Endothelial cell of hepatic sinusoid (primary cell): ENCODE measurements at regions not wholly inside any gene's neighbourhood (a gene's known extent, or its start where the extent isn't known, plus 50 kb on each side); places are given as distances from the start of the nearest gene placed in this dataset.

Experiments used
- in situ Hi-C: cut with HindIII; loops from 2 replicates; pipeline ENCODE4 v1.10.0; 2017; ENCODE audit warnings: low sequenced_read_pairs

DNA sequence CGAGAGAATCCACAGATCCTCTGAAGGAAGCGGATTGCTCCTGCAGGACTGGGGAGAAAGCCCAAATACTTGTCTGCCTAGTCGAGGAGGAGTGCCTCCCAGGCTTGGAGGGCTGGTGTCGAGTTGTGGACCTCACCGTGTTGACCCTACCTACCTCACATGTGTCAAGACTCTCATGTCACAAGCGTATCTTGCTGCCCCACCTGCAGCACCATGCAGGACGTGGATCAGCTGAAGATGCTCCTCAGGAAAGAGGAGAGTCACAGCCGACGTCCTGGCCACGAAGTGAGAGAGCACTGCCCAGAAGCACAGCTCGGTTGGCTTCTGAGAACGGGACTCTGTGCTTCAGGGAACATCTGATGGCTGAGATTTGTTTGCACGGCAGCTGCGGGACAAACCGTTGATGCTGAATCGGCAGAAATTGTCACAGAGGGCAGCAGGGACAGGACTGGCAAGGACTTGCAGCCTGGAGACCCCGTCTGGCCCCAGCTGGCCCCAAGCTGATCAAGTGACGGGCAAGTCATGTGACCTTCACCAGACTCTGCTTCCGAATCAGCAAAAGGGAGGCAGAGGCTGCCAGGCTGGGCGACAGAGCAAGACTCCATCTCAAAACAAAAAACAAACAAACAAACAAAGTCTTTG, 119.1 kb upstream of the ITGA1 start:
- in situ Hi-C loops, result loop anchor here (25.0 kb wide), 1 partner anchor 1706 kb away; no protein-coding TSS in a partner anchor

DNA sequence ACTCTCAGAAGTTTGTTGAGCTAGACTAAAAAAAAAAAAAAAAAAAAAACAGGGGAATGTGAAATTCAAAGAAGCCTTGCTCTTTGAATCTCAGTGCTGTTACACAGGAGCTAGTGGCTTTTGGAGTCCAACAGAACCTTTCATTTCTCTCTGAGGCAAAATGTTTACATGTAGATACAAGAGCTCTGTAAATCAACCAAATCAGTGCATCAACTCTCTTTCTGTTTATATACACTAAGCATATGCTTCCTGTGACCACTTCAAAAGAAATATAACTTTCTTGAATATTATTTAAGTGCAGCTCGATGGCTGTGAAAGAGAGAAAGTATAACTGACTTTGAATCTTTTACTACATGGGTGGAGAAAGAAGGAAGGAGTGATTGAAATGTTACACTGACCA, 115.3 kb upstream of the ITGA1 start:
- in situ Hi-C loops, result loop anchor here (25.0 kb wide), 1 partner anchor 1710 kb away; no protein-coding TSS in a partner anchor

- in situ Hi-C loops, result loop anchor here (25.0 kb wide), 1 partner anchor 1711 kb away; no protein-coding TSS in a partner anchor
These were observed 114.2 kb upstream of the ITGA1 start for GRCh38 chr5:52673495-52673894.

- in situ Hi-C loops, result loop anchor here (25.0 kb wide), 1 partner anchor 1713 kb away; no protein-coding TSS in a partner anchor
These were observed 112.7 kb upstream of the ITGA1 start for GRCh38 chr5:52674815-52675545.

DNA sequence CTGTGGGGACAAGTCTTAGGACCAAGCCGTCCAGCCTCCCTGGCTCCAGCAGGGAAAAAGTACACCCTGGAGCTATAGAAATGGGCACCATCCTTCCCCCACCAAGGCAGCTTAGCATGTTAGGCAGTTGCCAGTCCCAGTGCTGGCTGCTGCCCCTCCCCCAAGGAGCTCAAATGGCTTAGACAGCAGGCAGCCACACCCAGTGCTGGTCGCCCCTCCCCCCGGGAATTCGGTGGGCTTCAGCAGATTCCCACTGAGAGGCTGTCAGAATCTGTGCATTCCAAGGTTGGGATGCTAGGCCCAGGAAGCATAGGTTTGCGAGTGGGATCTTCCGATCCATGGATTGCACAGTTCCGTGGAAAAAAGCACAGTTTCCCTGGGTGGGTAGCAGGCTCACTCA, 105.2 kb upstream of the ITGA1 start:
- in situ Hi-C loops, result no loop called here

DNA sequence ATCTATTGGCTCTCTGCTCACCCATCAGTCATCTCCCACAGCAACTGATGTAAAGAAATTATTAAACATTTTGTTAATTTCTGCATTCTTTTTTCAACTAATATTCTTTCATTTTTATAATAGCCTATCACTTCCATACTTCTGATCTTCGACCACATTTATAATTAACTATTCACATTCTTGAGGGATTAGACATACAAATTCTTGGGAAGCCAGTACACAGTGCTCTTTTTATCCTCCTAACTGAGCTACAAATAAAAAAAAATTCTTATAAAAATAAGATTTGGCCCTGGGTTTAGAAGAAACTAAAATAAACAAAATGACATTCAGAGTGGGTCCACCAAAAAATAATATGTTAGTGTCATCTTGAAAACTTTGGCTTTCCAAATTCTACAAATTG, 103.7 kb upstream of the ITGA1 start:
- in situ Hi-C loops, result no loop called here

GRCh38 chr5:52685566-52685965, 102.2 kb upstream of the ITGA1 start:
- in situ Hi-C loops, result no loop called here

DNA sequence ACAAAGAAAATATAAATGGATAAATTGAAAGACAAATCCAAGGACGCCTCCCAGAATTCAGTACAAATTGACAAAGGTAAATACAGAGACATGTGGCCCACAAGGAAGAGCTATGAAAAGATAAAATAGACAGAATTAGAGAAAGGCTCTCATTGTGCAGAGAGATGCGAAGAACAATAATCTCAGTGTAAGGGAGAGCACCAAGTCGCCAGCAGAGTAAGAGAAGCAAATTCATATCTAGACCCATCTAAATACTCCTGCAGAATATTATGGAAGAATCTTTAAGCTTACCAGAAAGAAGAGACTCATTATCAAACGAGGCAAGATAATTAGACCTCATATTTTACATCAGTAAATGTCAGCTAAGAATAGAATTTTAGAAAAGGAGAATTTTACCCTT, 101.7 kb upstream of the ITGA1 start:
- in situ Hi-C loops, result no loop called here

GRCh38 chr5:52690236-52690768, 97.4 kb upstream of the ITGA1 start:
- in situ Hi-C loops, result no loop called here

GRCh38 chr5:52692039-52692438, 95.7 kb upstream of the ITGA1 start:
- in situ Hi-C loops, result no loop called here

DNA sequence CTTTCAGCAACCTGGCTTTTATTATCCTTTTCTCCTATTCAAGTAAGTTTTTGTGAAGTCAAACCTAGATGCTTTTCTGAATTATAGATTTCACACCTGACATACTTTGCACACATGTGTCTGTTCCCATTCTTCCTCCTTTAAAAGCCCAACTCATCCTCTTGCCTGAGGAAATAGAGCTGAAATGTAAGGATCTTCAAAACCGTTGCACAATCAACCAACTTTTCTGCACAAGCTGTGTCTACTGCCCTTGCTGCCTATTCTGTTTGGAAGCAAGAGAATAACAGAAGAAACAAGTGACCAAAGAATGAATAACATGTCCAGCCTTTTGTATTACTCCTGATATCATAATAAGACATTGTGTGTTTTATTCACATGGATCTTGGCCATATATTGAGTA, 95.1 kb upstream of the ITGA1 start:
- in situ Hi-C loops, result no loop called here

- in situ Hi-C loops, result no loop called here
These were observed 94.4 kb upstream of the ITGA1 start for GRCh38 chr5:52693280-52693679.

DNA sequence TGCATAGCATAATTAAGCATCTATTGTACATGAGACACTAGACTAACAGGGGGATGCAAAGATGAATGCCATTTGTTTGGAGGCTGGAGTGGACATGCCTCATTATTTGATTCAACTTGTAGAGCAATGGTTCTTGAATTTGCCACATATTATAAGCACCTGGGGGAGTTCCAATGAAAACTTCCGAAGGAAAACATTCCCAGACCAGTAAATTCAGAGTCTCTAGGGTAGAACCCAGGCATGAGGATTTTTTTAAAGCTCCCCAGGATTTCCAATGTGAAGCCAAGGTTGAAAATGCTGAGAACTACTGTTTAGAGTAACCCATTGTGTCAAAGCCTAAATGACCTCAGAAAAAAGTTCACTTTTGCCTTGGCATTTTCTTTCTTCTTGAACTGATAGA, 93.9 kb upstream of the ITGA1 start:
- in situ Hi-C loops, result no loop called here

- in situ Hi-C loops, result no loop called here
These were observed 93.1 kb upstream of the ITGA1 start for GRCh38 chr5:52694648-52695047.

DNA sequence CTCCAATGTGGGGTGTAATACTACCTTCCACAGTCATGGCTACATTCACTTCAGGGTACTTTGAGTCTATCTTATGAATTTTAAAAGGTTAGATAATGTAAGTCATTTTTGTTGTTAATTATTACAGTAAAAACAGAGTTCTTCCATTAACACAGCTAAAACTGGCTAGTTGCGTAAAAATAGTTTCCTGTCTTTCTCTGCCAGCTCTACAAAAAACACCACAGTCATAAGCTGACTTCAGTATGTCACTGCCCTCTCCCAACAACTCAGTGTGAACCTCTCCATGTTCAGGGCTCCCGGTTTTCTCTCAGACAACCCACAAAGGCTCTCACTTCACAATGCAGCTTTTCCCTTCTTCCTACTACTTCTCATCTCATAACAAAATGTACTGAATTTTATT, 84.8 kb upstream of the ITGA1 start:
- in situ Hi-C loops, result no loop called here

- in situ Hi-C loops, result no loop called here
These were observed 84.4 kb upstream of the ITGA1 start for GRCh38 chr5:52703321-52703720.

GRCh38 chr5:52705720-52706119, 82.0 kb upstream of the ITGA1 start:
- in situ Hi-C loops, result loop anchor here (5.0 kb wide), 1 partner anchor 82 kb away; the partner anchor contains the start of genes ITGA1 and PELO

DNA sequence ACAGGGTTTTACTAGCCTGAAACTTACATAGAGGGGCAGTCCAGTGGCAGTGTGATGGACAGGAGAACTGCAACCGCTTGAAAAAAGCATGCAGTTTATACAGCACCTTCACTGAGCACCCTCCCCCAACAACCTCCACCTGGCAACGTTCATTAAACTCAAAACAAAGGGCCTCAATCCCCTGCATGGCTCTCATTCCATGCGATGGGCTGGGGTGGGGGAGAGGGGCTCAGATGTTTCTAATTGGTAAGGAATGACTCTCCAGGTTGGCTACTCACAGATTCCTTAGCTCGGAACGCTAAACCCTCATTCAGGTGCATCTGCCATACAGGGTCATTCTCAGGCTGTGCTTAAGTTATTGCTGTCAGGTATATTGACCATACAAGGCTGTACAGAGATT, 80.9 kb upstream of the ITGA1 start:
- in situ Hi-C loops, result loop anchor here (5.0 kb wide), 1 partner anchor 81 kb away; the partner anchor contains the start of genes ITGA1 and PELO

DNA sequence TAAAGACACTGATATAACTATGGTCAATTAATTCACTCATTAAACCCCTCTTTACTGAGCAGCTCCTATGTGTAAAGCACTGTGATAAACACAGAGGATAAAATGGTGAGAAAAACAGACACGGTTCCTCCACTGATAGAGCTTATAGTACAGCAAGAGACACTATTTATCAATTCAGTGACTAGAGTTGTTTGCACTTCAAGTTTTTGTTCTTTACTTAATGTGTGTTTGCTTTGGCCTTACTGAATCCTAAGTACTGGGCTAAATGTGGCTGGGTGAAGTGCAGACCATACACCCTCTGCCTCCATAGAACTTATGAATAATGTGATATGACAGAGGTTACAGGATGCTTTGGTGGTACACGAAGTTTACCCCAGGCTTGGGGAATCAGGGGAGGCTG, 80.1 kb upstream of the ITGA1 start:
- in situ Hi-C loops, result loop anchor here (5.0 kb wide), 1 partner anchor 80 kb away; the partner anchor contains the start of genes ITGA1 and PELO

GRCh38 chr5:52708463-52708862, 79.3 kb upstream of the ITGA1 start:
- in situ Hi-C loops, result loop anchor here (5.0 kb wide), 1 partner anchor 79 kb away; the partner anchor contains the start of genes ITGA1 and PELO

DNA sequence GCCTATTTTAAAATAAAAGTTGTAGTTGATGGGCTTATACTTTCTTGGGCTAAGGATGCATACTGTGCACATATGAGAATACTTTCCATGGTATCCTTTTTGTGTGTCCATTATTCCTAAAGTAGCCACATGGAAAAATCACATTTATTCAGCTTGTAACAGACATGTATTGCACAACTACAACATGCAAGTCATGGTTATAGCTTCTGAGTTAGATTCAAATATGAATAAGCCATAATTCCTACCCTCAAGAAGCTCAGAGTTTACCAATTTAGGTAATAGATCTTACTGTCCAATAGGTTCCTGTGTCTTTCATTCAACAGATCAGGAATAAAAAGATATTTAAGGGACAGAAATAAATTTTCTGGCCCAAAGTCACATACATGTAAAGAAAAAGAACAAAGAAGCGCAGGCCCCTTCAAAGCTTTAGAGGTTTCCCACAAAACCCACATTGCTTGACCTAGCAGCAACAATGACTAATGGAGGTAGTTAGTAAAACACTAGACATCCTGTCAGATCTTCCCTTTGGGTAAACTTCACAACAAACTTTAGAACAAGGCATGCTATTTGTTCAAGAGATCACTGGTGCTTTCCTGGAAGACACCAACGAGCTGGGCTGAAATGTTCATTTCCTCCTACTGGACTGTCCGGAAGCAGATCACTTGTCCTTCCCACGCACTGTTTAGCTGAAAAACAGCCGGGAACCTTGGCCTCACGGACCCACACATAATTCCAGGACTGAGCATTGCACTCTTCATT, 78.4 kb upstream of the ITGA1 start:
- in situ Hi-C loops, result loop anchor here (5.0 kb wide), 1 partner anchor 78 kb away; the partner anchor contains the start of genes ITGA1 and PELO
